GM19351 (cell line): ENCODE measurements at regions not wholly inside any gene's neighbourhood (a gene's known extent, or its start where the extent isn't known, plus 50 kb on each side); places are given as distances from the start of the nearest gene placed in this dataset.
"Not testable (repeated sequence)": the region's sequence is repeated elsewhere in the genome, so short reads cannot be mapped to it uniquely, and the experiment has no call there.

ENCODE experiments used
- ATAC-seq: cut with Tn5 transposase; IDR thresholded peaks from one replicate; pipeline ENCODE4 v1.9.1; 2021; ENCODE audit warnings: mild to moderate bottlenecking, moderate library complexity; ENCODE audit not compliant: unreplicated experiment

- ATAC-seq: no peak
Observed at GRCh38 chr3:106115557-106115956, 246.7 kb upstream of the CBLB start.

GRCh38 chr3:106116733-106117489, 248.1 kb upstream of the CBLB start:
- ATAC-seq: no peak

DNA sequence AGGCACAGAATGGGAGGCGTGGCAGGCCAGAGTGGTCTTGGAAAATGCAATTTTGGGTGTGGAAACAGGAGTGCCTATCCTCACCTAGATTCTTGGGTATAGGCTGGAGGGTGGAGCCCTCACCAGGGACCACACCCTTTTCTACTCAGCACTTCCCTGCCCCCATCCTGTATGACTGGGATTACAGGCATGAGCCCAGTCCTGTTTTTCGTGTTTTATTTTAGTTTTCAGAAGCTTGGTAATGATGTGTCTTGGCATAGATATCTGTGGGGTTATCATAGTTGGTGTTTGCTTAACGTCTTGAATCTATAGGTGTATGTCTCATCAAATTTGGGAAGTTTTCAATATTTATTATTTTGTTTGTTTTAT, 248.7 kb upstream of the CBLB start:
- ATAC-seq: no peak

DNA sequence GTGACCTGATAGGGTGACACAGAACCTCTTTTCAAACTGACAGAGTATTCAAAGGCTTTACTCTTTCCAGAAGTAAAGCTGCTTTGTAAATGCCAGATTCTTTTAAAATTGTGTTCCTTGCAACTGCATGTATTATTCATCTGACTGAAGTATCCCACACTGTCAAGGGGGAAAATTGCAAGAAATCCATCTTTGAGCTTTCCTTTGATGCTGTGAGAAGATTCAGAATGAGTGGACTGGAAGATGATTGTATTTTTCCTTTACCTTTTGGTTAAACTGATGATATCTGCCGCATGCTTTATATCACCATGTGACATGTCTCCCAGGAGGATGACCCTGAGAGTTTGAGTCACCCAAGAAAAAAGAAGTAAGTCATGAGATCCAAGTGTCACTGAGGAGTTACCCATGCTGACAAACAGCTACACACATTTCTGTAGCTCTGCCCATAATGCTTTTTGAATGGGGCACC, 250.8 kb upstream of the CBLB start:
- ATAC-seq: no peak

DNA sequence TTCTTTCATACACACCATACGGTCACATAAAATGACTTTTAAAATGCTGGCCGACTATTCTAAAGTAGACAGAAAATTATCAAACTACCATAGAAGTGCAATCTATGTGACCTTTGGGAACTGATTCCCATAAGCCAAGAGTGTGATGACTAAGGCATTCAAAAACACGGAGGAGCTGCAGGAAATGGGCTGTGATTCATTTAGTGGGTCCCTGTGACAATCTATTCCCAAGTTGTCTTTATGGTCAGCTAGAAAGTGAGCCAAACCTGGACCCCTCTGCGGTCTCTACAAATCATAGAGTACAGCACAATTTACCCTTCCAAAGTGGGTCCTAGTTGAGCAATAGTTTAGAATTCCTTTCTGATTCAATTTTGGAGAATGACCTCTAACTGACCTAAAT, 251.5 kb upstream of the CBLB start:
- ATAC-seq: no peak

DNA sequence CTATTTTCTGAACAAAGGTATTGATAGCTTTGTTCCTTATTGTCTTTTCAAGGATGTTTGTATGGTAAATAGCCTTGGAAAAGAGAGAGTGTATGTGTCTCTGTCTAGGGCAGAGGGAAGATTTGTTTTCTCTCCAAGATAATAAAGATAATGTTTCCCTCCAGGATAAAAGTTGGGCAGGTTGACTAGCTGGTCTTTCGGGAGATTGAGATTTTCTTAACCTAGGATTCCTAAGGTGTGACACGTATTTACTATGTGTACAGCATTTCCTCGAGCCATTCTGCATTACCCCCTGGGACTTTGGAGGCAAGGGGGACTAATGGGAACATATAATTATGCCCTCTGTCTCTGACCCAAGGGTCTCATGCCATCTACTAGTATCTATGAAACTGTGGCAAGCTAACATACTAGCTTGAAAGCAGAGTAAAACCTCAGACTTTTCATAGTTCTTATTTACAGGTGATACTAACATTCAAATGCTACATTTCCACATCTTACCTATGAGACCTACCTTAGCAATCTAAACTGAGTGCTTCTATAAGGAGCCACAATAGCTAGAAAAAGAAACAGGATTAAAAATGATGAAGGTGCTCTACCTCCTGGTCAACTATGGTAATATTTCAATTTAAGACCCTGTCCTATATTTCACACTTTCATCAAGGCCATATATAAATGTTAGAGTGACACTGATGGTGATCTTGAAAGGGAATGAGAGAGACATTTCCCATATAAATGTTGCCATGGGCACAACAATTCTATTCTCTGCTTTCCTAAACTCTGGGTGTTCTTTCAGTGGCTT, 252.9 kb upstream of the CBLB start:
- no peak for ATAC-seq

GRCh38 chr3:106124818-106125217, 256.0 kb upstream of the CBLB start:
- ATAC-seq: no peak

- ATAC-seq: no peak
Observed at GRCh38 chr3:106125321-106125720, 256.5 kb upstream of the CBLB start.

DNA sequence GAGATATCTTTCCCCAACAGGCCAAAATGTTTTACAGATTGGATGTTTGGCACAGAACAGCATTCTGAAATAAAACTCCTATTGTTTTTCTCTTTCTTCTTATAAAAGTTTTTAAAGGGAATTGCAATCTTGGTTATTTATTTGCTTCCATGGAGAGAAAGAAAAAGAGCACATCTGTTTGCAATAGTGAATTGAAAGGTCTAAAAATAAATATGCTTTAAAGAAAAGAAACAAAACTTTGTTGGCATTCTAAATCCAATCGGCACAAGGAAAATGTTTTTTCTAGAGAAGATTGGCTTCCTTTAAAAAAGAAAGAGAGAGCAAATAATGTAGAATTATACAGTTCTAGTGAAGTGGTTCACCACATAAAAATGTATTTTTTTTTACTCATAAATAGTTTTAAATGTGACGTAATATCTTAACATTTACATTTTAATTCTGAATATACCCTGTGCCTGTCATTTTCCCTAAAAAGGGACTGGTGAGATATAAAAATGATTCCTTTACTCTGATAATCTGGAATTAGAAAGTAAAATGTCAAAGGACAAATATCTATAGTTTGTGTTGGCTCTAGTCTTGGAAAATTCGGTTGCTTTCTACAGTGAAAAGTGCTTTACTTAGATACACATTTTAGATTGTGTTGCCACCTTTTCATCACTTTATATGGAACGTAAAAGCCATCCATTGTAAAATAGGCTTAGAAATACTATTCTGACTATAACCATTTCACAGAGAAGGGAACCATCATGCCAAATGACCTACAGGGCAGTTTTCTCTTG, 257.4 kb upstream of the CBLB start:
- no peak for ATAC-seq

DNA sequence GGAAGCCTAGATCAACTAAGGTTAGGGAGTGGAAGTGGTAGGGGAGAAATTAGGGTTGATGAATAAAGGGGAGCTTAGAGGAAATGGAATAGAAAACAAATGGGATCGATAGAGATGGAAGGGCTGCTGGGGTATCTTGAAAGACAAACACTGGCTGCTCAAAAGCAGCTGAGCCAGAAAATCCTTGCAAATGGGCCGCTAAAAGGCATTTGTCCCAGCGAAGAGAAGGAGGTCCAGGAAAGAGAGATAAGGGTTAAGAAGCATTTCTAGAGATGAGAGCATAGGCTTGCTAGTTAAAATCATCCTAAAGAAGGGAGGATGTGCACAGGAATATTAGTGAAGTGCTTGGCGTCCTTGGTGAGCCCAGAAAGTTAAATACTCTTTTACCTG, 258.0 kb upstream of the CBLB start:
- no peak for ATAC-seq

GRCh38 chr3:106129939-106130338, 261.1 kb upstream of the CBLB start:
- no peak for ATAC-seq

DNA sequence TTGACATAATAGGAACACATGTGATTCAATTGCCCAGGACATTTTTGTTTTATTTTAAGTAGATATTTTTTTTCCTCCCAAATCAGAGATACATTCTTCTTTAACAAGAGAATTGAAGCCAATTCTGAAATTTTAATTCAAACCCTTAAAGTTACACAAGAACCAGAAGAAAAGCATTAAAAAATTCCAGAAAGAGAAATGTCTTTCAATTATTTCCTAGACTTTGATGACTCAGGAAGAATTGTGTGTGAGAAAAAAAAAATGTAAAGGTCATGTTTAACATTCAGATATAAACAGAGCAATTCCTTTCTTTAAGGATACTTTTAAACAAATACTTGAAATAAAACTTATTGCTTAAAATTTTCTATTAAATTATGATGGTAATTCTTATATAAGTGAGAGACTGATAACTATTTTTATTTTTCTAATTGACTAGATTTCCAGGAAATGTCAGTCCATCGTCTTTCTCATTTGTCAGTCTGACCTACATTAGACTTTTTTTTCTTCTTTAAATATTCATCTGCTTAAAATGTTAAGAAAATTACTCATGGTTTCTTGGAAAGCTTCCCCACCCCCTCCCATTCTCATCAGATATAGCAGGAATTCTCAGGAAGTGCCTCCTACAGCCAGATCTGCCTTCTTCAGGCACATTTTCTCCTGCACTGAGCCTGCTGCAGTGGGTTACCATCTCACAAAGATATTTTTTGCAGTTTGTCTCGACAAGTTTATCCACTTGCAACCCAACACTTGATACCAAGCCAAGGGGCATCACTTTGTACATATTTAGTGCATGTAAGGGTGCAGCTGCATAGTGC, 261.8 kb upstream of the CBLB start:
- no peak for ATAC-seq

GRCh38 chr3:106135451-106136160, 266.8 kb upstream of the CBLB start:
- no peak for ATAC-seq

DNA sequence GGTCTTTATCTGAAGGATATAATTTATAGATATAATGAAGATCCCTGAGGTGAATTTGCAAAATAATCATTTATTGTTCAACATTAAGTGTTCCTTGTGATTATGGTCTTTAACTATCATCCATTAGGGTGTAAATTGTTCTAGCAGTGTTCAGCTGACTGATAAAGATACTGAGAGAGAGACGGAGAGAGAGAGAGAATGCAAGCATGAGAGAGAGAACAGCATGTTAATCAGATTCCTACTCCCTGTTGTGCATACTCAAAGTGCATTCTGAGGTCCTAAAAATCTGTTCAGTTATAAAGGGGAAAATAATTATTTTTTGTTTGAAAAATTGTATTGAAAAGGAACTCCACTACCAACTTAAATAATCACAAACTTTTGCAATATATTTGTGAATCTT, 271.0 kb upstream of the CBLB start:
- no peak for ATAC-seq

DNA sequence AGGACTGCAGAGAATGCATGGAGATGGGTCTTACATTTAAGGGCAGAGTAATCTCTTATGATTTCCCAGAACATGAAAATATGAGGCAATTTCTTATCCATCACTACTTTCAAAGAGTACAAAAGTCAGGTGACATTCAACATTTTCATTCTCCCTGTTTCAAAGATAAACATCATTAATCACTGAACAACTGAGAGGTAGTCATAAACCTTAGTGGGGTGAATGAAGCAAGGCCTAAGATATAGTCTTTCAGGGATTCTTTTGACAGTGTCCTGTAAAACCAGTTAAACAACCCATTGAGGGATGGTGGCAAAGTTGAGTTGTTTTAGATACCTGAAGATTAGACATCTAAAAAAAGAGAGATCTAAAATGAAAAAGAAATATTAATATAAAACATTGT, 271.6 kb upstream of the CBLB start:
- ATAC-seq: no peak

- no peak for ATAC-seq
Observed at GRCh38 chr3:106144030-106144429, 275.2 kb upstream of the CBLB start.

GRCh38 chr3:106148440-106149082, 279.7 kb upstream of the CBLB start:
- ATAC-seq: not testable (repeated sequence)

DNA sequence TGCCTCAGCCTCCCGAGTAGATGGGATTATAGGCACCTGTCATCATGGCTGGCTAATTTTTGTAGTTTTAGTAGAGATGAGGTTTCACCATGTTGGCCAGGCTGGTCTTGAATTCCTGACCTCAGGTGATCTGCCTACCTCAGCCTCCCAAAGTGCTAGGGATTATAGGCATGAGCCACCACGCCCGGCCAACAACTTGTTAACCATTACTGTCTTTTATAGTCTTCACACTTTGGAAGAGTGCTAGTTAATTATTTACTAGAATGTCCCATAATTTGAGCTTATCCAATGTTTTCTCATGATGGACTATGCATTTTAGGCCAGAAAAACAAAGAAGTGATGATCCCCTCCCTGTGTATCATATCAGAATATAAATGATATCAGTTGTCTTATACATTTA, 288.6 kb upstream of the CBLB start:
- no peak for ATAC-seq

DNA sequence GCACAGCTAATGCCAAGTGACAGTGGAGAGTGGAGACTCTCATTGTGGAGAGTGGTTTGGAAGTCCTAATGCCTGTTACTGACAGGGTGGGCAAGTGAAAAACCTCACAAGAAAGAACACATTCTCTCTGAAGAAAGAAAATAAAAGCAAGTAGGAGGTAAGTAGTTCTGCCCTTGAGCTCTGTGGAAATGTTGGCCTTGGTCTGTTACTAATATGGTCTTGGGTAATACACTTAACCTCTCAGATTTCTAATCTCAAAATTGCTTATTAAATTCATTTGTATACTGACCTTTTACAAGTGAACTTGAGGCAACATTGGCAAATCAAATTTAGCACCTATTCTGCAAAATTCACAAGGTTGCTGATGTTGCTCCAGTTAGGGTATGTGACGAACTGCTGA, 291.6 kb upstream of the CBLB start:
- ATAC-seq: no peak

DNA sequence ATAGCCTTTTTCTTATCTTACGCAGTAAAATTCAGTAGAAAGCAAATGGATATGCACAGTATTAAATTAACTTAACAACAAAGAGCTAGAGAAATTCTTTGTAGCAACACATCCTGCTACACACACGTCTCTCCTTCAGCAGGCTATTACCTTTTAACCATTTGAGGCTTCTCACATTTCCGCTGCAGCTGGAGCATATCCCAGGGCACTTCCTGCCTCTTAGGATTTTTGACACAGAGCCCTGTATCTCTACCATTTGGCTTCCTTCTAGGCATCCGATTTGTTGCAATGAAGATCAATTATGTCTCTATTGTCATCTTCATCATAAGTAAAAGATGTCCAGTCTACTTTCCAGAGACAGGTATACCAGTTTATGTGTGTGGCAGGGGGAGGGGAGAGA, 292.4 kb upstream of the CBLB start:
- ATAC-seq: no peak
